Neural crest cell (in vitro differentiated cells): ENCODE measurements at regions not wholly inside any gene's neighbourhood (a gene's known extent, or its start where the extent isn't known, plus 50 kb on each side); places are given as distances from the start of the nearest gene placed in this dataset.

Experiments used
- DNase-seq: peaks from one replicate; pipeline ENCODE4 v3.0.0; 2021; ENCODE audit warnings: low read depth, mixed read lengths, low spot score
- H3K27ac Mint-ChIP-seq: one replicate; pipeline ENCODE4 v1.8.0; 2021; ENCODE audit warnings: mild to moderate bottlenecking, mixed read lengths; ENCODE audit not compliant: unreplicated experiment
- H3K27me3 Mint-ChIP-seq: 2 replicates; pipeline ENCODE4 v1.8.0; 2021; ENCODE audit warnings: low read depth, mild to moderate bottlenecking, mixed read lengths
- H3K36me3 Mint-ChIP-seq: 2 replicates; pipeline ENCODE4 v1.8.0; 2021; ENCODE audit warnings: low read depth, mild to moderate bottlenecking, mixed read lengths
- H3K4me1 Mint-ChIP-seq: 2 replicates; pipeline ENCODE4 v1.8.0; 2021; ENCODE audit warnings: mixed read lengths
- H3K4me3 Mint-ChIP-seq: one replicate; pipeline ENCODE4 v1.8.0; 2021; ENCODE audit warnings: mild to moderate bottlenecking, mixed read lengths
- H3K9me3 Mint-ChIP-seq: 2 replicates; pipeline ENCODE4 v1.8.0; 2021; ENCODE audit warnings: mixed read lengths
- TF ChIP-seq, protein P1 (sequence below): fragments of 200-600 bp; sonication (generic); conservative IDR thresholded peaks from 2 replicates; pipeline ENCODE4 v1.5.0; 2021; ENCODE audit warnings: antibody characterized with exemption, mild to moderate bottlenecking

- Mint-ChIP-seq H3K27me3 (no peaks in the 10 kb centered on the region), H3K36me3 (no peaks in the 10 kb centered on the region), H3K4me1 (no peaks in the 10 kb centered on the region), H3K4me3 (no peak overlapping the region), H3K27ac (no peak overlapping the region), H3K9me3 (no peaks in the 10 kb centered on the region)
- DNase-seq: no peak
- TF ChIP-seq, protein P1, sequence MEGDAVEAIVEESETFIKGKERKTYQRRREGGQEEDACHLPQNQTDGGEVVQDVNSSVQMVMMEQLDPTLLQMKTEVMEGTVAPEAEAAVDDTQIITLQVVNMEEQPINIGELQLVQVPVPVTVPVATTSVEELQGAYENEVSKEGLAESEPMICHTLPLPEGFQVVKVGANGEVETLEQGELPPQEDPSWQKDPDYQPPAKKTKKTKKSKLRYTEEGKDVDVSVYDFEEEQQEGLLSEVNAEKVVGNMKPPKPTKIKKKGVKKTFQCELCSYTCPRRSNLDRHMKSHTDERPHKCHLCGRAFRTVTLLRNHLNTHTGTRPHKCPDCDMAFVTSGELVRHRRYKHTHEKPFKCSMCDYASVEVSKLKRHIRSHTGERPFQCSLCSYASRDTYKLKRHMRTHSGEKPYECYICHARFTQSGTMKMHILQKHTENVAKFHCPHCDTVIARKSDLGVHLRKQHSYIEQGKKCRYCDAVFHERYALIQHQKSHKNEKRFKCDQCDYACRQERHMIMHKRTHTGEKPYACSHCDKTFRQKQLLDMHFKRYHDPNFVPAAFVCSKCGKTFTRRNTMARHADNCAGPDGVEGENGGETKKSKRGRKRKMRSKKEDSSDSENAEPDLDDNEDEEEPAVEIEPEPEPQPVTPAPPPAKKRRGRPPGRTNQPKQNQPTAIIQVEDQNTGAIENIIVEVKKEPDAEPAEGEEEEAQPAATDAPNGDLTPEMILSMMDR: no peak
Measured at GRCh38 chr14:54048736-54049135, 92.1 kb upstream of the BMP4 start.

GRCh38 chr14:54050759-54051158 lies 94.1 kb upstream of the BMP4 start:
- Mint-ChIP-seq H3K27me3 (no peaks in the 10 kb centered on the region), H3K4me3 (no peak overlapping the region), H3K36me3 (no peaks in the 10 kb centered on the region), H3K9me3 (no peaks in the 10 kb centered on the region), H3K4me1 (no peaks in the 10 kb centered on the region), H3K27ac (no peak overlapping the region)
- TF ChIP-seq, protein P1: no peak
- DNase-seq: no peak

DNA sequence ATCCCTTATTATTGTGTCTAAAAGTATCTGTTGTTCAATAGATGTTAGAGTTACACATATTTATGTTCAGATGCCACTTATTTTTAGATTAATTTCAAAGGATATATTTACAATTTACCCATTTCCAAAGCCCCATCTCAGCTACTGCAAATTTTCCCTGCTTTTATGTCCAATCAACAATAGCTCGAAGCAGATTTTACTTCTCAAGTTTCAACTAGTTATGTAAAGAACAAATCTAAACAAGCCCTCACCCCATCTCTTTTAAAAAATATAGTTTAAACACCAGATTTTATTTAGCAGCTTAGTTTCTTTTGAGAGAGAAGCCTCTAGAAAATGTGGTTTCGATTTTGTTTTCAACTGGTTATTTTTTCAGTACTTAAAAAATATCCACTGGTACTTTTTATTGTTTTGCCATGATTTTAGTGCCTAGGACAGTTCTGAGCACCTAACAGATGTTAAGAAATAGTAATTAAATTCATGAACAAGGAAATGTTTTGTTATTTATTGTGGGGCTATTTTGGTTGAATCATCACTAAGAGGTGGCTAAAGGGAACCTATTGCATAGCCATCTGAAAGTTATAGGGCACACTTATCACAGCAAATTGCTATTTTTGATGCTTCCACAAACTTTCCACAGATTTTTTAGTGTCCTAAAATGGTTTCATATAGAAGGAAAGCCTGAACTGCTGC lies 96.2 kb upstream of the BMP4 start:
- no peaks in the 10 kb centered on the region for H3K36me3 Mint-ChIP-seq
- H3K27me3 Mint-ChIP-seq: no peaks in the 10 kb centered on the region
- no peak for DNase-seq
- TF ChIP-seq, protein P1: no peak
- no peaks in the 10 kb centered on the region for H3K9me3 Mint-ChIP-seq
- no peaks in the 10 kb centered on the region for H3K4me1 Mint-ChIP-seq
- no peak overlapping the region for H3K4me3 Mint-ChIP-seq
- H3K27ac Mint-ChIP-seq: no peak overlapping the region

GRCh38 chr14:54053386-54053745 lies 96.7 kb upstream of the BMP4 start:
- no peaks in the 10 kb centered on the region for H3K27me3 Mint-ChIP-seq
- H3K27ac Mint-ChIP-seq: no peak overlapping the region

GRCh38 chr14:54058505-54058904 lies 101.9 kb upstream of the BMP4 start:
- no peak overlapping the region for H3K4me3 Mint-ChIP-seq
- no peaks in the 10 kb centered on the region for H3K4me1 Mint-ChIP-seq
- TF ChIP-seq, protein P1: no peak
- H3K27ac Mint-ChIP-seq: no peak overlapping the region
- H3K27me3 Mint-ChIP-seq: no peaks in the 10 kb centered on the region
- H3K36me3 Mint-ChIP-seq: no peaks in the 10 kb centered on the region
- no peaks in the 10 kb centered on the region for H3K9me3 Mint-ChIP-seq
- no peak for DNase-seq

More at GRCh38 chr14:54053386-54053745, 96.7 kb upstream of the BMP4 start:
- H3K9me3 Mint-ChIP-seq: no peaks in the 10 kb centered on the region
- H3K4me3 Mint-ChIP-seq: no peak overlapping the region
- no peaks in the 10 kb centered on the region for H3K4me1 Mint-ChIP-seq
- TF ChIP-seq, protein P1: no peak
- no peak for DNase-seq
- H3K36me3 Mint-ChIP-seq: no peaks in the 10 kb centered on the region
